GM19035 (cell line): ENCODE measurements at regions not wholly inside any gene's neighbourhood (a gene's known extent, or its start where the extent isn't known, plus 50 kb on each side); places are given as distances from the start of the nearest gene placed in this dataset.

Experiments
- ATAC-seq: cut with Tn5 transposase; IDR thresholded peaks from one replicate; pipeline ENCODE4 v1.9.1; 2021; ENCODE audit not compliant: unreplicated experiment

- no peak for ATAC-seq
Measured at GRCh38 chr1:116819081-116819480, 64.9 kb downstream of the CD2 start.

- ATAC-seq, result no peak
Measured at GRCh38 chr1:116820369-116820768, 66.1 kb downstream of the CD2 start.

- ATAC-seq, result no peak
Measured at GRCh38 chr1:116821763-116822162, 67.5 kb downstream of the CD2 start.

- ATAC-seq, result no peak
Measured at GRCh38 chr1:116824631-116825206, 70.5 kb downstream of the CD2 start.

- ATAC-seq, result no peak
Measured at GRCh38 chr1:116825207-116825719, 71.0 kb downstream of the CD2 start.

GRCh38 chr1:116825720-116826438 is 71.6 kb downstream of the CD2 start:
- ATAC-seq, result no peak

GRCh38 chr1:116826818-116827606 is 72.8 kb downstream of the CD2 start:
- ATAC-seq, result peak; percentile 80

- no peak for ATAC-seq
Measured at GRCh38 chr1:116827607-116828105, 73.4 kb downstream of the CD2 start.

GRCh38 chr1:116832308-116832931 is 77.3 kb upstream of the PTGFRN start:
- ATAC-seq, result no peak

- ATAC-seq, result no peak
Measured at GRCh38 chr1:116832932-116833578, 76.7 kb upstream of the PTGFRN start.

GRCh38 chr1:116833718-116834117 is 76.0 kb upstream of the PTGFRN start:
- ATAC-seq, result no peak

- ATAC-seq, result no peak
Measured at GRCh38 chr1:116834595-116834994, 75.1 kb upstream of the PTGFRN start.

- no peak for ATAC-seq
Measured at GRCh38 chr1:116835161-116835560, 74.6 kb upstream of the PTGFRN start.

GRCh38 chr1:116836099-116836498 is 73.6 kb upstream of the PTGFRN start:
- ATAC-seq, result no peak

GRCh38 chr1:116841569-116842344 is 68.0 kb upstream of the PTGFRN start:
- ATAC-seq, result no peak

- ATAC-seq, result no peak
Measured at GRCh38 chr1:116842654-116843053, 67.1 kb upstream of the PTGFRN start.

GRCh38 chr1:116844775-116845174 is 64.9 kb upstream of the PTGFRN start:
- no peak for ATAC-seq

- ATAC-seq, result no peak
Measured at GRCh38 chr1:116847190-116847589, 62.5 kb upstream of the PTGFRN start.

- peak; percentile 75 for ATAC-seq
Measured at GRCh38 chr1:116847688-116848531, 61.8 kb upstream of the PTGFRN start.
